GM18867 (cell line): ENCODE measurements at regions not wholly inside any gene's neighbourhood (a gene's known extent, or its start where the extent isn't known, plus 50 kb on each side); places are given as distances from the start of the nearest gene placed in this dataset.

Source experiments
- ATAC-seq: cut with Tn5 transposase; IDR thresholded peaks from one replicate; pipeline ENCODE4 v1.9.1; 2021; ENCODE audit warnings: mild to moderate bottlenecking, moderate library complexity; ENCODE audit not compliant: unreplicated experiment

DNA sequence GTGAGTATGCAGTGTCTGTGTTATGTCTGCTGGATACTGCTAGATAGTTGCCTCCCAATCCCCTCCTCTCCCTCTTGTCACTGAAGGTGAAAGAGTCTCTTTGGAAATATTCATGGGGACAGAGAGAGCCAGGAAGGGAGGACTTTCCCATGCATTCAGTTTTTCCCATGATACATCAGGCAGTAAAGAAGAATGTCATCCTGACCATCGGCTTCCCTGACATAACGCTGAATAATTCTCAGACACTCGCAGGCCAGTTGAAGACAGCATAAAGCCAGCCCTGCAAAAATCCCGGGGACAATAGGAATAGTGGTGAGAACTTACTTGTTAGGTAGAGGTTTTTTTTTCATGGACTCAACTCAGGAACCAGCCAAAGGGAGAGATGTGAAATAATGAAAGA is 58.1 kb downstream of the KLF4 start:
- ATAC-seq = no peak

DNA sequence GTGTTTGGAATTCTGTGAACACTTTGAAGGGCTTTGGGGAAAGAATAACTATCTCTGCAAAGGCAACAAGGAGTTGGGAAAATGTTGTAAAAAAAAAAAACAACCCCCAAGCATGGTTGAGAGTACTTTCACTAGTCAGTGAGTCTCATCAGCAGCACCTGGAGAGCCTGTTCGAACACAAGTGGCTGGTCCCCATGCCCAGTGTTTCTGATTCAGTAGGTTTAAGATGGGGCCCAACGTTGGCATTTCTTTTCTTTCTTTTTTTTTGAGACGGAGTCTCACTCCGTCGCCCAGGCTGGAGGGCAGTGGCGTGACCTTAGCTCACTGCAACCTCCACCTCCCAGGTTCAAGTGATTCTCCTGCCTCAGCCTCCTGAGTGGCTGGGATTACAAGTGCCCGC is 59.5 kb downstream of the KLF4 start:
- no peak for ATAC-seq

DNA sequence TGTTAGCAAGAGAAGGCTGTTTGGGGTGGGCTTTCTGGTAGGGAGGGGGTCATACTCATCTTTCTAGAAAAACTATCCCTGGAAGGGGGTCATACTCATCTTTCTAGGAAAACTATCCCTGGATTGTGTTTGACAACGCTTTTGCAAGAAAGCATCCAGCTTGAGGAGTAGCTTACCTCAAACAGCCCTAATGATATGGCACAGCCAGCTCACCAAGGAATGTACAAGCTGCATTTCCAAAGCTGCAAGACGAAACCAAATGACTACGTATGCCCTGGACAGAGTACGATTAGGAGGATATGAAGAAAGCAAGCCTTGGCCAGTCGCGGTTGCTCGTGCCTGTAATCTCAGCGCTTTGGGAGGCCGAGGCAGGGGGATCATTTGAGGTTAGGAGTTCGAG is 63.4 kb downstream of the KLF4 start:
- no peak for ATAC-seq

DNA sequence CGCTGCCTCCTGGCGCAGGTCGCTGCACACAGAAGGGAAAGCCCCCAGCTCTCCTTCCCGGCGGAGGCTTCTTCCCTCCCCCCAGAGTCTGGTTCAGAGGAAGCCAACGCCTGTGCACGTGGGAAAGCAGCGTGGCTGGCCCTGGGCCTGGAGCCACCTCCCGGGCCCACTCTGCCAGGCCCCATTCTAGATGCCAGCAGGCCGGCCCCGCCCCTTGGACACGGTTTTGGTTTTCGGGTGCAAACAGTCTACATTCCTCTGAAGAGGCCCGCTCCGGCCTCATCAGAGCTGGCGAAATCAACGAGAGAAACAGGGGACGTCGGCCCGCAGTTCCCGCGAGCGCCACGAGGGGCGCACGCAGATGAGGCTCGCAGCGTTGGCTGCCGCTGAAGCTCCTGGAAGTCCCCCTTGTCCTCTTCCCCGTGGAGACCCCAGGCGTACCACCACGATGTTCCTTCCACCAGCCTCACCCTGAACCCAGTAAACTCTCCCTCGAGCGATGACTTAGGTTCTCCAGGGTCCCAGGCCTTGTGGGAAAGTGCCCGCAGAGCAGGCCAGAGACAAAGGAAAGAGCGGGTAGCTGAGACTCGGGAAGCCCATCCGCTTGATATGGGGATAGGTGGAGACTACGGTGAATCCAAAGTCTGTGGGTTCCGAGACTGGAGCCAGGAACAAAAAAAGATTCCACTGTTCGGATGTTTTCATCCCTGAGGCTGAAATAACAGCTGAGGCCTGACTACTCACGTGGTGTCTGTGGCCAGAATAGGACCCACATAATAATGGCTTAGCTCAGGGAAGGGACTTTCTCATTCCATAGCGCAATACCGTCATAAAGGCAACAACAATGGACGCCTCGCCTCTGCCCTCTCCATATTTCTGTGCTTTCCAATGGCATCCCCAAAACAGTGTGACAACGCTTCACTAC is 64.2 kb downstream of the KLF4 start:
- no peak for ATAC-seq

DNA sequence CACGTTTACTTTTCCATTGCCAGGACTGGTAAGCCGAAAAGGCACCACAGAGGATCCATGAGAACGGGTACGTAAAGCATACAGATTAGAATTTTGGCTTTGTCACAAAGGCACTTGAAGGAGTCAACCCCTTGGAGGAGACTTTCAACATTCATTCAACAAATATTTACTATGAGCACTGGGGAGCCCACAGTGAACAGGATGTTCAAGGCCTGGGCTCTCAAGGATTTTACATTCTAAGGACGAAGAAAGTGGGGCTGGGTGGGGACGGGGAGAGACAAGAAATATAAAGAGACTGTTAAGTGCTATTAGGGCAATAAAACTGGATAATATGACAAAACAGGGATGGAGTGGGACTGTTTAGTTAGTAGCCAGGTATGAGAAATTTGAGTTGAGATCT is 66.0 kb downstream of the KLF4 start:
- ATAC-seq = no peak

DNA sequence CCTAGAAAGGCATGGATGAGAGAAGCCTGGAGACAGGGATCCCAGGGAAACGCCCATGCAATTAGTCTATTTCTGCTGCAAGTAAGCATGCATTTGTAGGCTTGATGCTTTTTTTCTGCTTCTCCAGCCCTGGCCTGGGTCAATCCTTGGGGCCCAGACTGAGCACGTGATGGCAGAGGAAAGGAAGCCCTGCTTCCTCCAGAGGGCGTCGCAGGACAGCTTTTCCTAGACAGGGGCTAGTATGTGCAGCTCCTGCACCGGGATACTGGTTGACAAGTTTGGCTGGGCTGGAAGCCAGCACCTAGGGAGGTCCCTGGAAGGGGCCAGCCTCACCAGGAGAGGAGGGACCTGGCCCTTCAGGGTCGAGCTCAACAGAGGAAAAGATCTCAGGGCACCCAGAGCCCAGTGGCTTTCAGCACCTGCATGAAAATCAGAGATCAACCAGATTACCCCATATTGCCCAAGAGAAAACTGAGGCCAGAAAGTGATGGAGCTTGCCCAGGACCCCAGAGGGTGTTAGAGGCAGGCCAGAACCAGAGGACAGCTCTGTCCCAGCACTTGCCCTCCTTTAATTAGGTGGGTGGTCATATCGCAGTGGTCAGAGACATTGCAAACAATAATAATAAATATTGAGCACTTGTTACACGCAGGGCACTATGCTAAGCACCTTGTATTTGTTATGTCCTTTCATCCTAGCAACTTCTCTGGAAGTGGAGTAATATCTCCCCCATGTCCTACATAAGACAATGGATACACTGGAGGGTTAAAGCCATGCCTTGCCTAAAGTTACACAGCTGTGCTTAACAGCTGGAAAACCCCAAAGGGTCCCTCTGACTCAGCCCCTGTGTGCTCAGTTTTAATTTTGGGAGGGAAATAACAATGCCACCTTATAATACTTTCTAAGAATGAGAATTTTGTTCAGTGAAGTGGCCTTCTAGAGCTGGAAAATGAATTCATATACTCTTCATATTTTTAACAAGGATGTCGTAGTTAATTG is 67.1 kb downstream of the KLF4 start:
- ATAC-seq = peak; percentile 80

DNA sequence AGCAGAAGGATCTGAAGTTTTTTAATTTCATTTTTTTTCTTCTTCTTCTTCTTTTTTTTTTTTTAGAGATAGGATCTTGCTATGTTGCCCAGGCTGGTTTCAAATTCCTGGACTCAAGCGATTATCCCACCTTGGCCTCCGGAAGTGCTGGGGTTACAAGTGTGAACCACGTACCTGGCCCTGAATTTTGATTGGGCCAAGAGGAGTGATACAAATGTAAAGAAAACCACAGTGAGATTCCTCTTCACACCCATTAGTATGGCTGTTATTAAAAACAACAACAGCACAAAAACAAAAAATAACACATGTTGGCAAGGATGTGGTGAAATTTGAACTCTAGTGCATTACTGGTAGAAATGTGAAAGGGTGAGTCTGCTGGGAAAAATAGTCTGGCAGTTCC is 79.1 kb downstream of the KLF4 start:
- ATAC-seq = no peak

DNA sequence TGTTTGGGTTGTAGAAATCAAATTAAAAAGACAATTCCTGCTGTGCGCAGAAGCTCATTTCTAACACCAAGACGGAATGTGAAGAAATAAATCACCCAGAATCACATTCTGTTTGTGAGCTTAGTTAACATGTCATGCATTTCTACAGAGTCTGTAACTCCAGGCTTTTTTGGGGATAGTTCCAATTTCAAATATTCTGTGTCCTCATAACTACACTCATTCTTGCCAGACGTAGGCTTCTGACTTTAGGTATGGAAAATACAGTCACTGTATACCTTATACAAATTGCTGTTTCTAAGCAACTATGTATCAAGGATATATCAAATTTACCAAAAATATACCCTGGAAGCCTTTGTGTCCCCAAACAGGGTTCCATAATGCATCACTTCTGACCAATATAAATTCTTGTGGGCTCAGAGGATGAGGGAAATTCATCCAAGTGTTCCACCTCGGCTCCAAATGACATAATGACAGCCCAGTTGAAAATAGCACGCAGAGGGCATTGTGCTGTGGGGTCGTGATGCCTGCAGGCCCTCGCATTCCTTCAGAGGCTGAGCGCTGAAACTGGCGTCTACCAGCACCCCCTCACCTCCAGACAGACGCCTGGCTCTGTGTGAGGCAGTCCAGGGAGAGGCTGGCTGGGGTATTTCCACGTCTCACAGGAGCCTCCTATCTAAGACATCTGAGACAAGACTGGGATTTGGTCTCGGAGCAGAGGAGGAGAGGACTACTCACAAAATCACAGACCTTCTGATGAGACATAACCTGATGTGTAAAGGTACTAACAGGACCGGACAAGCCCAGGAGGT is 79.8 kb downstream of the KLF4 start:
- no peak for ATAC-seq

DNA sequence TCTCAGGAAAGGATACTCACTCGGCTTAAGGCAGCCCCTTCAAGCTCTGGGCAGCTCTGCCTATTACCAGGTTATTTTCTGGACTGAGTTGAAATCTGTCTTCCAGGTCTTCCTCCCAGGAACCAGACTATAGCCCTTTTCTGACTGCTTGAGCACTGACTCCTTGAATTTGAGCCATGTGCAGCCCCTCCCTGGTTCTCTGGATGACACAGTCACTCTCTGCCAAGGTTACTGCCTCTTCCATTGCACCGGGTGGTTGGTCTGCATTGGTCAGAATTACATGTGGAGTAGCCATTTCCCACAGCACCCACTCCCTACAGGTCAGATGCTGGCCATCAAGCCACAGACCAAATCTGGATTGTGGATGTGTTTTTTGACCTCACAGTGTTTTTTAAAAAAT is 81.9 kb downstream of the KLF4 start:
- no peak for ATAC-seq

DNA sequence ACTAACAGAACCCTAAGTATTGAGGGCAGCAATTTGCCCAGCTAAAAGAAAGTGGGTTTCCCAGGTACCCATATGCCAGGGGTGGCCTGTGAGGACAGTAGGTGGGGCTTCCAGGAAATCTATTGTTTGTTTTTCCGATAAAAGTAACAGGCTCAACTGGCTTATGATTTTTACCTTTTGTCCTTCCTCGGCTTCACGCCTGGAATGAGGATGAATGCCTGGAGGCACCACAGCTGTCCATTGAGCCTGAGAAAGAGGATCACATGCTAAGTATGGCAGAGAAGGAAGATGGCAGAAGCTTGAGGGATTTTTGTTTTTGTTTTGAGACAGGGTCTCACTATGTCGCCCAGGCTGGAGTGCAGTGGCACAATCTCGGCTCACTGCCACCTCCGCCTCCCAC is 84.1 kb downstream of the KLF4 start:
- no peak for ATAC-seq

DNA sequence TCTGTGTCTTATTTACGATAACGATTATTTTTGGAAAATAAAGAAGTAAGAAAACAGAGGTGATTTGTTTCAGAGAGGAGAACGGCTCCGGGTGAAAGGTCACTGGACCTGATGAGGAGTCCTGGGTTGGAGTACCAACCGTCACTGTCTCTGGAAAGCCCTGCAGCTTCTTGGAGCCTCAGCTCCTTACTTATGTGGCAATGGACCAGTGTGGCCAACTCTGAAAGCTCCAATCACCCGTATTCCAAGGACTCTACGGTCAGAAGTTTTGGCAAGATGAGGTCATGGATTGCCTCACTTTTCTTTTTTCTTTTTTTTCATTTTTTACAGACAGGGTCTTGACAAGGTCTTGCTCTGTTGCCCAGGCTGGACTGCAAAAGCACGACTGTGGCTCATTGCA is 84.8 kb downstream of the KLF4 start:
- ATAC-seq = no peak

DNA sequence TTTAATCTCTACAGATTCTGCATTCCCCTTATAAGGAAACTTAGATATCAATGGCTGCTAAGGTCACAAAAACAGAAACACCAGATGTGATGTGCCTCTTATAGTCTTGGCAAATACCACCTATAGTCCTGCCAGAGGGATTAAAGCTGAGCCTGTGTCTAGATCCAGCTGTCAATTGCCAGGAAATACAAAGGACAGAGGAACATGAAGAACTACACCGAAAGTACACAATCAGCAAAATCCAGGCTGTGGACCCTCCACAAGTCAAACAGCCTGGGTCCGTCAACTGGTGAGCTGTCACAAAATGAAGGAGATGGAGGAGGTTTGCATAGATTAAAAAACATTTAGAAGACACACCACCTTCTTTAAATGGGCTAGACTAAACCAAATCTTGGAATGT is 85.4 kb downstream of the KLF4 start:
- no peak for ATAC-seq

DNA sequence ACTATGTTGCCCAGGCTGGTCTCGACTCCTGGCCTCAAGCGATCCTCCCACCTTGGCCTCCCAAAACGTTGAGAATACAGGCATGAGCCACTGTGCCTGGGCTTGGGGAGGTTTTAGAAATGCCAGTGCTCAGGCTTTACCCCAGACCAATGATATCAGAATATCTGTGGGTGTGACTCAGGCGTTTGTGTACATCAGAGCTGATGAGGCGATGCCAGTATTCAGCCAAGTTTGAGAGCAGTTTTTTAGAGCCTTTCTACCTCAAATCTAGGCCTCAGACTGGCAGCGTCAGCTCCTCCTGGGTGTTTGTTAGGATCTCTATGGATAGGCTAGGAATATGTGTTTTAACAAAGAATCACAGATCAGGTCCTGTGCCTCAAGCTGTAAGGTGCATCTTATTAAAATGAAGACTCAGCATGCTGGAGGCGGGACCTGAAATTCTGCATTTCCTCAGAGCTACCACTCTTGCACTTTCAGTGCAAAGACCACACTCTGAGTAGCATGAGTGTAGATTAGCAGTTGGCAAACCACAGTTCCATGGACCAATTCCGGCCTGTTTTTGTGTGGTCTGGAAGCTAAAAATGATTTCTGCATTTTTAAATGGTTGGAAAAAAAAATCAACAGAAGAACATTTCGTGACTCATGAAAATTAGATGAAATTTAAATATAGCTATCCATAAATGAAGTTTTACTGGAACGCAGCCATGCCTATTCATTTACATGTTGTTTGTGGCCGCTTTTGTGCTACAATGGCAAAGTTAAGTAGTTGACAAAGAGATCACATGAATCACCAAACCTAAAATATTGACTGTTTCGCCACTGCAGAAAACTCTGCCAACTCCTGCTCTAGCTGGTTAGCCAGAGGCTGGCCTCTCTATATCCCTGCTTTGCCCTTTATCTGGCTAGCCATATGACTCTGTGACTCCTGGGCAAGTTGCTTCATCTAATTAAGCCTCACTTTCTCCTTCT is 92.2 kb downstream of the KLF4 start:
- no peak for ATAC-seq

DNA sequence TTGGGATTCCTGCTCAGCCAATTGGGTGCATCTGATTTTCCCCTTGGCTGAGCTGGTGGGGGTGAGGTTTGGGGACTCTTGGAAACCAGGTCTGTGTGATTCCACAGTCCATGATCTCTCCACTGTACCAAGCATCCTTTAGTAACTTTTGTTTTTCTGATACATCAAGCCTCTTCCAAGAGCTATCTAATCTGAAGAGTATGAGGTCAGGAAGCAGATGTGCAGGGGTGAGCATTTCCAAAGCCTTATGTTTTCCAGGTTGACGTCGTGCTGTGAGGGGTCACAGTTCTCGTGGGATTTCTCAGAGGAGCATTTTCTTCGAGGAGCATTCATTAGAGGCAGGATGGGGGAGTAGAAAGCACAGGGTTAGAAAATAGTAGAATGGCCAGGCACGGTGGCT is 95.3 kb downstream of the KLF4 start:
- no peak for ATAC-seq

DNA sequence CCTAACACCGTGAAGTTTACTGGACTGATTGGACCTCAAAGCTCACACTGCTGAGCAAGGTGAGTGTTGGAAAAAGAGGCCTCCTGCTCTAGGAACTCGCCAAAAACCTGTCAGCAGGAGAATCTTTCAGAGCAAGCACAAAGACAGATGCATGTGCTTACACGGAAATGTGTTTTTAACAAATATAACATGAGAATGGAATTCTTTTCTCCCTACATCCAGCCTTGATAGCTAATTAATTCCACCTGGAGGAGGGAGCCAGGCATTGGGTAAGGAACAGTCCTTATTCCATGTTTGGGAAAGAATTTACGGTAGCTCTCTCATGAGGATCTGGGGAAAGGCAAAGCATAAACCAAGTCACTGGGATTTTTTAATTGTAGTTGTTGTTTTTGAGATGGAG is 98.8 kb downstream of the KLF4 start:
- ATAC-seq = no peak

DNA sequence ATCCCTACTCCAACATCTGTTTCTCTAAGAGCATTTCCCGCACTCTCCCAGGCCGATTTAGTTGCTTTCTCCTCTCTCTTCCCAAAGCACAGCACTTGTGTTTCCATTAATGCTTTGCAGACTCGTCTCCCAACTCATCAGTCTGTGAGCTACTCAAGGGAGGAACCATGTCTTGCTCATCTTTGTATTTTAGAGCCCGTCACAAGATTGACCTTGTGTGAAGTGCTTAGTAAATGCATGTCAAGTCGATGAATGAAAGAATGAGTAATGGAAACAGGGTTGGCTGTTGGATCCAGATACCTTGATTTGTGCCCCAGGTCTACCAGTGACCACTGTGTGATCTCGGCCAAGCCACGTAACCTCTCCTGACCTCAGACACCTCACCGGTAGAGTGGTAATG is 99.3 kb downstream of the KLF4 start:
- no peak for ATAC-seq

DNA sequence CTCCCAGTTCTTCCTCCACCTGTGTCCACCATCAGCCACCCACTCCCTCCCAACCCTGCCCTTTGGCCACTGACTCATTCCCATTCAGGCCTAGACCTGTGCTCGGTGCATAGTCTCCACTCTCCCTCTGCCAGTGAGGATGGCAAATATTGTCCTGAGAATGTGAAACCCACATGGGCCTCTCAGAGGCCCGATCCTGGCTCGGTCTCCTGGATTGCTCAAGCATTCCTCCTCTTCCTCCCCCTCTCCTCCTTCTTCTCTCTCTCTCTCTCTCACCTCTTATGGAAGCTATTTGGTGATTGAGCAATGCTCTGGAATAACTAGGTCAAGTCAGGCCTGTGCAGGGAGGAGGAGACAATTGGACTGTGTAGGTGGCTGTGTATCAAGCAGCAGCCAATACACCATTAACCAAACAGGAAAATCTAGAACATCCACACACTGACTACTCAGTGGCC is 99.9 kb downstream of the KLF4 start:
- no peak for ATAC-seq

DNA sequence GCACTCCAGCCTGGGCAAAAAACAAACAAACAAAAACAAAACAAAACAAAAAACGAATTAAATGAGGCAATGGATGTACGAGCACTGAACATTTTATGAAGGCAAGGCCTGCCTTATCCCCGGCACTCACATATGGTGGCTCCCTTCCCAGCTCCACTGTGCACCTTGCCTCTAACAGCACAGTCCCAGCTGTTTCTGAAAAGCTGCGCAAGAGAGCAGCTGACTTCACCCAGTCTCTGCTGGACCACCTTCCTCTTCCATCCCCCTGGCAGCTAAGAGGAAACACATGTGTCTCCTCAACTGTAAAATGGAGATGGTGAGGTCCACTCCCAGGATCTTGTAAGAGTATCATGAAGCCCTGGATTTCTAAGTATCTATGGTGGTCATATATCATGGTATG is 100.7 kb downstream of the KLF4 start:
- ATAC-seq = no peak

DNA sequence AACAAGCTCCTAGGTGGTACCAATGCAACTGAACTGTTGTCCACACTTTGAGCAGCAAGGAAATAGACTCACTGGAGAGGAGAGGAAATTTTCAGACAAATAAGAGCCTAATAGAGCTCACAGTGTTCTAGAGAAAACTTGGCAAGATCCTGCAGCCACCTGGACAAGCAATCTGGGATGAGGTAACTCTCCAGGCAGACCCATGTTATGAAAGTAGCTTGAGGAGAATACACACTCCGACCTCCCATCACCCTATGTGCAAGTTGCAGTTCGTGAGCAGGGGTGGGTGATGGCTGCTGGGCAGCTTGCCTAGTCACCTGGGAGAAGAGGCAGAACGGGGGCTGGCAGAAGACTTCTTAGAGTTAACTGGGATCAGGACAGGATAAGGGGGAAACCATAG is 102.2 kb downstream of the KLF4 start:
- no peak for ATAC-seq

DNA sequence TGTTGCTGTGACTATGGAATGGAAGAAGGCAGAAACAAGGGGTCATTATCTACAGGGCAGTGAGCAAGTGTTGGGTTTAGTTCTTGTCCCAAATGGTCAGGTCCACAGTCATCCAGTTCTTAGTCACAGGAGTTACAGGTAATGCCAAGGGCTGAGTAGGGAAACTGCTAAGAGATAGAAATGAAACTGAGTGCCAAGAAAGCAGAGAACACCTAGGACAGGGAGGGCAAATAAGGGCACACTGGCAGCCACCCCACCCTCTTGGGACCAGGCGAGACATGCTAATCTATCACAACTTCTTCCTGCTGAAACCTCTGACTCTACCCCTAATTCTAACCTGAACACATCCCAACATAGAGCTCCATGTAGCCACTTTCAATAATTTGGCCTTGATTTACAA is 103.2 kb downstream of the KLF4 start:
- no peak for ATAC-seq
